WTC11 (cell line): ENCODE measurements at regions not wholly inside any gene's neighbourhood (a gene's known extent, or its start where the extent isn't known, plus 50 kb on each side); places are given as distances from the start of the nearest gene placed in this dataset.
"Not testable (repeated sequence)": the region's sequence is repeated elsewhere in the genome, so short reads cannot be mapped to it uniquely, and the experiment has no call there.

Experiments used
- ATAC-seq: fragments of 200-7000 bp; cut with Tn5 transposase; 2 replicates; pipeline ENCODE4 v1.10.0; 2021; ENCODE audit warnings: mild to moderate bottlenecking, moderate library complexity
- CTCF ChIA-PET: fragments of 300-600 bp; sonication (Branson Sonifier 250); formaldehyde crosslinking; loops from one replicate; lab custom pipeline; 2021; ENCODE audit warnings: antibody characterized with exemption; lab: Charles Lee
- POLR2A ChIA-PET: fragments of 350-600 bp; sonication (Branson Sonifier 250); formaldehyde crosslinking; loops from one replicate; lab custom pipeline; 2021; ENCODE audit warnings: antibody characterized with exemption; lab: Charles Lee
- DNase-seq: peaks from one replicate; pipeline ENCODE4 v3.0.0; 2021; ENCODE audit warnings: low spot score
- H3K27ac Mint-ChIP-seq: 2 replicates; pipeline ENCODE4 v1.8.0; 2021; ENCODE audit warnings: mixed read lengths
- H3K27me3 Mint-ChIP-seq: 2 replicates; pipeline ENCODE4 v1.8.0; 2021; ENCODE audit warnings: low read depth, mild to moderate bottlenecking, moderate library complexity, mixed read lengths
- H3K36me3 Mint-ChIP-seq: 2 replicates; pipeline ENCODE4 v1.8.0; 2021; ENCODE audit warnings: mixed read lengths
- H3K4me1 Mint-ChIP-seq: 2 replicates; pipeline ENCODE4 v1.8.0; 2022; ENCODE audit warnings: mixed read lengths
- H3K4me3 Mint-ChIP-seq: 2 replicates; pipeline ENCODE4 v1.8.0; 2021; ENCODE audit warnings: mild to moderate bottlenecking, moderate library complexity, mixed read lengths
- H3K9me3 Mint-ChIP-seq: 2 replicates; pipeline ENCODE4 v1.8.0; 2021; ENCODE audit warnings: mixed read lengths
- FOXK1 ChIP-seq: sonication (generic); formaldehyde crosslinking; IDR thresholded peaks from 2 replicates; pipeline ENCODE4 v1.8.0; 2022; ENCODE audit warnings: mild to moderate bottlenecking, moderate library complexity, missing genetic modification reagents
- FOXP1 ChIP-seq: sonication (generic); formaldehyde crosslinking; IDR thresholded peaks from 2 replicates; pipeline ENCODE4 v1.8.0; 2022; ENCODE audit warnings: missing genetic modification reagents, mild to moderate bottlenecking, moderate library complexity, borderline replicate concordance
- GRHL2 ChIP-seq: fragments of 250-450 bp; sonication (Bioruptor Pico); IDR thresholded peaks from 2 replicates; pipeline ENCODE4 v1.8.0; 2022; ENCODE audit warnings: mild to moderate bottlenecking, moderate library complexity; ENCODE audit not compliant: insufficient replicate concordance, severe bottlenecking
- OVOL2 ChIP-seq: fragments of 250-450 bp; sonication (Bioruptor Pico); IDR thresholded peaks from 2 replicates; pipeline ENCODE4 v1.9.0; 2021; ENCODE audit warnings: mild to moderate bottlenecking, borderline replicate concordance
- SMAD4 ChIP-seq: sonication (generic); formaldehyde crosslinking; IDR thresholded peaks from 2 replicates; pipeline ENCODE4 v1.8.0; 2022; ENCODE audit warnings: mild to moderate bottlenecking, missing genetic modification reagents
- TCF7 ChIP-seq: sonication (generic); formaldehyde crosslinking; IDR thresholded peaks from 2 replicates; pipeline ENCODE4 v1.8.0; 2022; ENCODE audit warnings: mild to moderate bottlenecking, low read depth, missing genetic modification reagents, moderate library complexity
- ZNF121 ChIP-seq: sonication (generic); formaldehyde crosslinking; IDR thresholded peaks from 2 replicates; pipeline ENCODE4 v1.8.0; 2023; ENCODE audit warnings: missing genetic modification reagents
- ZNF317 ChIP-seq: sonication (generic); formaldehyde crosslinking; IDR thresholded peaks from 2 replicates; pipeline ENCODE4 v1.8.1; 2023; ENCODE audit warnings: low read depth, mild to moderate bottlenecking, moderate library complexity, missing genetic modification reagents, borderline replicate concordance
- ZNF671 ChIP-seq: fragments of 250-450 bp; sonication (Bioruptor Pico); IDR thresholded peaks from 2 replicates; pipeline ENCODE4 v1.8.0; 2021; ENCODE audit warnings: mild to moderate bottlenecking
- TF ChIP-seq, protein P1 (sequence below): sonication (generic); formaldehyde crosslinking; IDR thresholded peaks from 2 replicates; pipeline ENCODE4 v1.8.1; 2023; ENCODE audit warnings: mild to moderate bottlenecking, missing genetic modification reagents
- TF ChIP-seq, protein P2 (sequence below): sonication (generic); formaldehyde crosslinking; IDR thresholded peaks from 2 replicates; pipeline ENCODE4 v1.8.1; 2023; ENCODE audit warnings: mild to moderate bottlenecking, missing genetic modification reagents, borderline replicate concordance
- TF ChIP-seq, protein P3 (sequence below): sonication (generic); formaldehyde crosslinking; IDR thresholded peaks from 2 replicates; pipeline ENCODE4 v1.8.0; 2022; ENCODE audit warnings: missing genetic modification reagents
- TF ChIP-seq, protein P4 (sequence below): sonication (generic); formaldehyde crosslinking; IDR thresholded peaks from 2 replicates; pipeline ENCODE4 v1.8.1; 2022; ENCODE audit warnings: missing genetic modification reagents, borderline replicate concordance

DNA sequence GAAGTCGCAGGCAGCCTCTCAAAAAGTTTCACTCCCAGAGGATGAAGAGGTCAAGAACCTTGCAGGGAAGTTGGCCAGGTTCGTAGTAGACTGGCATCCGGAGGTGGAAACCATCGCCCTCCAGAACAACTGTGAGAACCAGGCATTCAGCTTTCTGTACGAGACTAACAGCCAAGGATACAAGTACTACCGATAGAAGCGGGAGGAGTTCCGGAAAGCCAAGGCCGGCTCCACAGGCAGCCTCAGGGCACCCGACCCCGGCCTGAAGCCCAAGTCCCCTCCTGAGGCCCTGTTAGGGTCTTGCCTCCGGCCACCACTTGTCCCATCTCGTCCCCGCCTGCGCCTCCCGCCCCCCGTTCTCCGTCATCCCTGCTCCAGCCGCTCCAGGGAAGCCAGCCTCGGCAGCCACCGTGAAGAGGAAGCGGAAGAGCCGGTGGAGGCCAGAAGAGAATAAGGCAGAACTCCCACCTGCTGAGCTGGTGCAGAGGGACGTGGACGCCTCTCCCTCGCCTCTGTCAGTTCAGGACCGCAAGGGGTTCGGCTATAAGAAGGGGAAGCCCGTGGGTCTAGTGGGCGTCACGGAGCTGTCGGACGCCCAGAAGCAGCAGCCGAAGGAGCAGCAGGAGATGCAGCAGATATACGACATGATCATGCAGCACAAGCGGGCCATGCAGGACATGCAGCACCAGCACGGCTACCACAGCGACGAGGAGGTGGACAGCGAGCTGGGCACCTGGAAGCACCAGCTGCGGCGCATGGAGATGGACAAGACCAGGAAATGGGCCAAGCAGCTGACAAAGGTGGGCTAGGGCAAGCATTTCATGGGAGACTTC is 366.8 kb upstream of the ATXN7L3B start:
- ChIA-PET CTCF (no interaction called here), POLR2A (no interaction called here)
- DNase-seq (no peak), ATAC-seq (no peak)
- no peaks in the 10 kb centered on the region for H3K27me3 Mint-ChIP-seq
- H3K4me1 Mint-ChIP-seq, result no peaks in the 10 kb centered on the region
- no peak overlapping the region for H3K27ac Mint-ChIP-seq
- H3K9me3 Mint-ChIP-seq, result peaks cover 11% of the 10 kb centered on the region
- peaks cover 6% of the 10 kb centered on the region for H3K36me3 Mint-ChIP-seq
- TF ChIP-seq GRHL2 (CRISPR knock-in tag) (no peak), SMAD4 (CRISPR knock-in tag) (no peak)
- TF ChIP-seq, protein P1, sequence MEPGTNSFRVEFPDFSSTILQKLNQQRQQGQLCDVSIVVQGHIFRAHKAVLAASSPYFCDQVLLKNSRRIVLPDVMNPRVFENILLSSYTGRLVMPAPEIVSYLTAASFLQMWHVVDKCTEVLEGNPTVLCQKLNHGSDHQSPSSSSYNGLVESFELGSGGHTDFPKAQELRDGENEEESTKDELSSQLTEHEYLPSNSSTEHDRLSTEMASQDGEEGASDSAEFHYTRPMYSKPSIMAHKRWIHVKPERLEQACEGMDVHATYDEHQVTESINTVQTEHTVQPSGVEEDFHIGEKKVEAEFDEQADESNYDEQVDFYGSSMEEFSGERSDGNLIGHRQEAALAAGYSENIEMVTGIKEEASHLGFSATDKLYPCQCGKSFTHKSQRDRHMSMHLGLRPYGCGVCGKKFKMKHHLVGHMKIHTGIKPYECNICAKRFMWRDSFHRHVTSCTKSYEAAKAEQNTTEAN (CRISPR knock-in tag), result no peak
- H3K4me3 Mint-ChIP-seq, result no peak overlapping the region

DNA sequence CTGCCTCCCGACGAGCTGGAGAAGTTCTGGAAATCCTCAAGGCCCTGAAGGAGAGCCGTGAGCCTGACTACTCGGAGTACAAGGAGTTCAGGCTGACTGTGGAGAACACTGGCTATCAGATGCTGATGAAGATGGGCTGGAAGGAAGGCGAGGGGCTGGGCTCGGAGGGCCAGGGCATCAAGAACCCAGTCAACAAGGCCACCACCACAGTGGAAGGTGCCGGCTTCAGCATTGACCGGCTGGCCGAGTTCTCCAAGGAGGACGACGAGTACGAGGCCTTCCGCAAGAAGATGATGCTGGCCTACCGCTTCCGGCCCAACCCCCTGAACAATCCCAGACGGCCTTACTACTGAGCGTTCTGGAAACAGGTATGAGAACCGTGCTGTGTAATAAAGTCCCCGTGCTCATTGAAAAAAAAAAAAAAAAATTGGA is 366.1 kb upstream of the ATXN7L3B start:
- Mint-ChIP-seq H3K4me1 (no peaks in the 10 kb centered on the region), H3K9me3 (peaks cover 11% of the 10 kb centered on the region), H3K36me3 (peaks cover 6% of the 10 kb centered on the region), H3K27me3 (no peaks in the 10 kb centered on the region), H3K27ac (no peak overlapping the region), H3K4me3 (no peak overlapping the region)
- DNase-seq, result no peak
- POLR2A ChIA-PET, result no interaction called here
- CTCF ChIA-PET, result no interaction called here
- TF ChIP-seq ZNF317 (no peak), FOXP1 (CRISPR knock-in tag) (no peak), ZNF121 (CRISPR knock-in tag) (no peak), TCF7 (CRISPR knock-in tag) (no peak), ZNF671 (CRISPR knock-in tag) (no peak), OVOL2 (CRISPR knock-in tag) (no peak), FOXK1 (CRISPR knock-in tag) (no peak)
- TF ChIP-seq, protein P2, sequence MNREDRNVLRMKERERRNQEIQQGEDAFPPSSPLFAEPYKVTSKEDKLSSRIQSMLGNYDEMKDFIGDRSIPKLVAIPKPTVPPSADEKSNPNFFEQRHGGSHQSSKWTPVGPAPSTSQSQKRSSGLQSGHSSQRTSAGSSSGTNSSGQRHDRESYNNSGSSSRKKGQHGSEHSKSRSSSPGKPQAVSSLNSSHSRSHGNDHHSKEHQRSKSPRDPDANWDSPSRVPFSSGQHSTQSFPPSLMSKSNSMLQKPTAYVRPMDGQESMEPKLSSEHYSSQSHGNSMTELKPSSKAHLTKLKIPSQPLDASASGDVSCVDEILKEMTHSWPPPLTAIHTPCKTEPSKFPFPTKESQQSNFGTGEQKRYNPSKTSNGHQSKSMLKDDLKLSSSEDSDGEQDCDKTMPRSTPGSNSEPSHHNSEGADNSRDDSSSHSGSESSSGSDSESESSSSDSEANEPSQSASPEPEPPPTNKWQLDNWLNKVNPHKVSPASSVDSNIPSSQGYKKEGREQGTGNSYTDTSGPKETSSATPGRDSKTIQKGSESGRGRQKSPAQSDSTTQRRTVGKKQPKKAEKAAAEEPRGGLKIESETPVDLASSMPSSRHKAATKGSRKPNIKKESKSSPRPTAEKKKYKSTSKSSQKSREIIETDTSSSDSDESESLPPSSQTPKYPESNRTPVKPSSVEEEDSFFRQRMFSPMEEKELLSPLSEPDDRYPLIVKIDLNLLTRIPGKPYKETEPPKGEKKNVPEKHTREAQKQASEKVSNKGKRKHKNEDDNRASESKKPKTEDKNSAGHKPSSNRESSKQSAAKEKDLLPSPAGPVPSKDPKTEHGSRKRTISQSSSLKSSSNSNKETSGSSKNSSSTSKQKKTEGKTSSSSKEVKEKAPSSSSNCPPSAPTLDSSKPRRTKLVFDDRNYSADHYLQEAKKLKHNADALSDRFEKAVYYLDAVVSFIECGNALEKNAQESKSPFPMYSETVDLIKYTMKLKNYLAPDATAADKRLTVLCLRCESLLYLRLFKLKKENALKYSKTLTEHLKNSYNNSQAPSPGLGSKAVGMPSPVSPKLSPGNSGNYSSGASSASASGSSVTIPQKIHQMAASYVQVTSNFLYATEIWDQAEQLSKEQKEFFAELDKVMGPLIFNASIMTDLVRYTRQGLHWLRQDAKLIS (CRISPR knock-in tag), result no peak
- TF ChIP-seq, protein P3, sequence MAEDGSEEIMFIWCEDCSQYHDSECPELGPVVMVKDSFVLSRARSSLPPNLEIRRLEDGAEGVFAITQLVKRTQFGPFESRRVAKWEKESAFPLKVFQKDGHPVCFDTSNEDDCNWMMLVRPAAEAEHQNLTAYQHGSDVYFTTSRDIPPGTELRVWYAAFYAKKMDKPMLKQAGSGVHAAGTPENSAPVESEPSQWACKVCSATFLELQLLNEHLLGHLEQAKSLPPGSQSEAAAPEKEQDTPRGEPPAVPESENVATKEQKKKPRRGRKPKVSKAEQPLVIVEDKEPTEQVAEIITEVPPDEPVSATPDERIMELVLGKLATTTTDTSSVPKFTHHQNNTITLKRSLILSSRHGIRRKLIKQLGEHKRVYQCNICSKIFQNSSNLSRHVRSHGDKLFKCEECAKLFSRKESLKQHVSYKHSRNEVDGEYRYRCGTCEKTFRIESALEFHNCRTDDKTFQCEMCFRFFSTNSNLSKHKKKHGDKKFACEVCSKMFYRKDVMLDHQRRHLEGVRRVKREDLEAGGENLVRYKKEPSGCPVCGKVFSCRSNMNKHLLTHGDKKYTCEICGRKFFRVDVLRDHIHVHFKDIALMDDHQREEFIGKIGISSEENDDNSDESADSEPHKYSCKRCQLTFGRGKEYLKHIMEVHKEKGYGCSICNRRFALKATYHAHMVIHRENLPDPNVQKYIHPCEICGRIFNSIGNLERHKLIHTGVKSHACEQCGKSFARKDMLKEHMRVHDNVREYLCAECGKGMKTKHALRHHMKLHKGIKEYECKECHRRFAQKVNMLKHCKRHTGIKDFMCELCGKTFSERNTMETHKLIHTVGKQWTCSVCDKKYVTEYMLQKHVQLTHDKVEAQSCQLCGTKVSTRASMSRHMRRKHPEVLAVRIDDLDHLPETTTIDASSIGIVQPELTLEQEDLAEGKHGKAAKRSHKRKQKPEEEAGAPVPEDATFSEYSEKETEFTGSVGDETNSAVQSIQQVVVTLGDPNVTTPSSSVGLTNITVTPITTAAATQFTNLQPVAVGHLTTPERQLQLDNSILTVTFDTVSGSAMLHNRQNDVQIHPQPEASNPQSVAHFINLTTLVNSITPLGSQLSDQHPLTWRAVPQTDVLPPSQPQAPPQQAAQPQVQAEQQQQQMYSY (CRISPR knock-in tag), result no peak
- TF ChIP-seq, protein P4, sequence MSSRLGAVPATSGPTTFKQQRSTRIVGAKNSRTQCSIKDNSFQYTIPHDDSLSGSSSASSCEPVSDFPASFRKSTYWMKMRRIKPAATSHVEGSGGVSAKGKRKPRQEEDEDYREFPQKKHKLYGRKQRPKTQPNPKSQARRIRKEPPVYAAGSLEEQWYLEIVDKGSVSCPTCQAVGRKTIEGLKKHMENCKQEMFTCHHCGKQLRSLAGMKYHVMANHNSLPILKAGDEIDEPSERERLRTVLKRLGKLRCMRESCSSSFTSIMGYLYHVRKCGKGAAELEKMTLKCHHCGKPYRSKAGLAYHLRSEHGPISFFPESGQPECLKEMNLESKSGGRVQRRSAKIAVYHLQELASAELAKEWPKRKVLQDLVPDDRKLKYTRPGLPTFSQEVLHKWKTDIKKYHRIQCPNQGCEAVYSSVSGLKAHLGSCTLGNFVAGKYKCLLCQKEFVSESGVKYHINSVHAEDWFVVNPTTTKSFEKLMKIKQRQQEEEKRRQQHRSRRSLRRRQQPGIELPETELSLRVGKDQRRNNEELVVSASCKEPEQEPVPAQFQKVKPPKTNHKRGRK, result no peak
- no peak for ATAC-seq

DNA sequence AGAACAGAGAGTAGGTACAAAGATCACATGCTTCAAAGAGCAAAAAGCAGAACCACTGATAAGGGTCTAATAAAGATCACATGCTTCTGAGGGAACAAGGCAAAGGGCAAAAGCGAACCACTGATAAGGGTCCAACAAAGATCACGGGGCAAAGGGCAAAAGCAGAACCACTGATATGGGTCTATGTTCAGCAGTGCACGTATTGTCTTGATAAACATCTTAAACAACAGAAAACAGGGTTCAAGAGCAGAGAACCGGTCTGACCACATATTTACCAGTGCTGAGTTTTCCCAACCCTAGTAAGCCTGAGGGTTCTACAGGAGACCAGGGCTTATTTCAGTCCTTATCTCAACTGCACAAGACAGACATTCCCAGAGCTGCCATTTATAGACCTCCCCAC is 362.7 kb upstream of the ATXN7L3B start:
- H3K4me3 Mint-ChIP-seq, DNase-seq, CTCF ChIA-PET, H3K4me1 Mint-ChIP-seq, ATAC-seq, POLR2A ChIA-PET, H3K27me3 Mint-ChIP-seq, H3K36me3 Mint-ChIP-seq, H3K27ac Mint-ChIP-seq: not testable (repeated sequence)
- H3K9me3 Mint-ChIP-seq, result peaks cover 28% of the 10 kb centered on the region
